ENCODE measurements at regions not wholly inside any gene's neighbourhood (a gene's known extent, or its start where the extent isn't known, plus 50 kb on each side); places are given as distances from the start of the nearest gene placed in this dataset.

DNA sequence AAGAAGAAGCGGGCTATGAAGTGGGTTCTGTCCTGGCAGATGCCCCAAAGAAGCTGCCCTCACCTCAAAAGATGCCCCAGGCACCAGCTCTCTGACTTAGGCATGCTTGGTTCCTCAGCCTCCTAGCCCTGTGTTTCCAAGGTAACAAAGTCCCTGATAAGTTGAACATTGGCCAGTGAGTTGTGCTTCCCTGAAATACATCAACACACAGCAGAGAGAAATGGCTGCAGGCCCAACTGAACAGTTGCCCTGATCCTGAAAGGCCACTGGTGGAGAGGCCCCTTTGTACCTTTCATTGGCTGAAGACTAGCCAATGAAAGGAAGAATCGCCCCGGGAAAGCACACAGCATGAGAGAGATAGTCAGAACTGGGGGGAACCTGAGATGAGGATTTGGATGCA is 169.9 kb upstream of the CTNNB1 start:
- DNase-seq, result no peak
- WGBS, 5 donors, result 58 to 79% (median 65%) methylated on average over 3 of the region's 3 CpGs
- H3K27ac ChIP-seq, result no peak overlapping the region
- H3K27me3 ChIP-seq, result no peaks in the 10 kb centered on the region
- TF ChIP-seq POLR2AphosphoS5 (IDR thresholded peaks at IDR 0.05) (no peak), EP300 (IDR thresholded peaks at IDR 0.05) (no peak), POLR2A (IDR thresholded peaks at IDR 0.05) (no peak)
- TF ChIP-seq, protein P1, sequence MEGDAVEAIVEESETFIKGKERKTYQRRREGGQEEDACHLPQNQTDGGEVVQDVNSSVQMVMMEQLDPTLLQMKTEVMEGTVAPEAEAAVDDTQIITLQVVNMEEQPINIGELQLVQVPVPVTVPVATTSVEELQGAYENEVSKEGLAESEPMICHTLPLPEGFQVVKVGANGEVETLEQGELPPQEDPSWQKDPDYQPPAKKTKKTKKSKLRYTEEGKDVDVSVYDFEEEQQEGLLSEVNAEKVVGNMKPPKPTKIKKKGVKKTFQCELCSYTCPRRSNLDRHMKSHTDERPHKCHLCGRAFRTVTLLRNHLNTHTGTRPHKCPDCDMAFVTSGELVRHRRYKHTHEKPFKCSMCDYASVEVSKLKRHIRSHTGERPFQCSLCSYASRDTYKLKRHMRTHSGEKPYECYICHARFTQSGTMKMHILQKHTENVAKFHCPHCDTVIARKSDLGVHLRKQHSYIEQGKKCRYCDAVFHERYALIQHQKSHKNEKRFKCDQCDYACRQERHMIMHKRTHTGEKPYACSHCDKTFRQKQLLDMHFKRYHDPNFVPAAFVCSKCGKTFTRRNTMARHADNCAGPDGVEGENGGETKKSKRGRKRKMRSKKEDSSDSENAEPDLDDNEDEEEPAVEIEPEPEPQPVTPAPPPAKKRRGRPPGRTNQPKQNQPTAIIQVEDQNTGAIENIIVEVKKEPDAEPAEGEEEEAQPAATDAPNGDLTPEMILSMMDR (IDR thresholded peaks at IDR 0.05), result no peak
- intact Hi-C loops (cut with DNase I; ENCODE audit: low total_unique reads), result no loop called here
- no peaks in the 10 kb centered on the region for H3K36me3 ChIP-seq
- peaks cover 0 to 13% (median 0%) of the 10 kb centered on the region in 4 donors for H3K4me1 ChIP-seq
- no peaks in the 10 kb centered on the region for H3K9me3 ChIP-seq
- no peak overlapping the region for H3K4me3 ChIP-seq

- no peak for DNase-seq
- H3K9me3 ChIP-seq, result no peaks in the 10 kb centered on the region
- H3K4me3 ChIP-seq, result no peak overlapping the region
- peaks cover 0 to 13% (median 0%) of the 10 kb centered on the region in 4 donors for H3K4me1 ChIP-seq
- H3K36me3 ChIP-seq, result no peaks in the 10 kb centered on the region
- H3K27me3 ChIP-seq, result no peaks in the 10 kb centered on the region
- 72 to 86% (median 77%) methylated on average over 4 of the region's 4 CpGs for WGBS, 5 donors
- TF ChIP-seq POLR2AphosphoS5 (IDR thresholded peaks at IDR 0.05) (no peak), EP300 (IDR thresholded peaks at IDR 0.05) (no peak), POLR2A (IDR thresholded peaks at IDR 0.05) (no peak)
- TF ChIP-seq, protein P1 (IDR thresholded peaks at IDR 0.05), result no peak
- no peak overlapping the region for H3K27ac ChIP-seq
- intact Hi-C loops (cut with DNase I; ENCODE audit: low total_unique reads), result no loop called here
Observed at GRCh38 chr3:41030220-41030619, 169.1 kb upstream of the CTNNB1 start.

GRCh38 chr3:41031401-41031800 is 167.9 kb upstream of the CTNNB1 start:
- Histone ChIP-seq H3K27ac (no peak overlapping the region), H3K36me3 (no peaks in the 10 kb centered on the region), H3K4me1 (peaks cover 0 to 13% (median 0%) of the 10 kb centered on the region in 4 donors), H3K9me3 (no peaks in the 10 kb centered on the region), H3K27me3 (no peaks in the 10 kb centered on the region), H3K4me3 (no peak overlapping the region)
- 72 to 90% (median 85%) methylated on average over 2 of the region's 2 CpGs for WGBS, 5 donors
- DNase-seq, result no peak
- TF ChIP-seq POLR2AphosphoS5 (IDR thresholded peaks at IDR 0.05) (no peak), POLR2A (IDR thresholded peaks at IDR 0.05) (no peak), EP300 (IDR thresholded peaks at IDR 0.05) (no peak)
- TF ChIP-seq, protein P1 (IDR thresholded peaks at IDR 0.05), result no peak
- intact Hi-C loops (cut with DNase I; ENCODE audit: low total_unique reads), result no loop called here

GRCh38 chr3:41033956-41034519 is 165.3 kb upstream of the CTNNB1 start:
- Histone ChIP-seq H3K4me3 (no peak overlapping the region), H3K4me1 (peaks cover 0 to 13% (median 0%) of the 10 kb centered on the region in 4 donors), H3K9me3 (no peaks in the 10 kb centered on the region), H3K27me3 (no peaks in the 10 kb centered on the region), H3K27ac (no peak overlapping the region), H3K36me3 (no peaks in the 10 kb centered on the region)
- intact Hi-C loops (cut with DNase I; ENCODE audit: low total_unique reads), result no loop called here
- TF ChIP-seq, protein P1 (IDR thresholded peaks at IDR 0.05), result no peak
- no peak for TF ChIP-seq POLR2AphosphoS5 (IDR thresholded peaks at IDR 0.05)
- no peak for TF ChIP-seq POLR2A (IDR thresholded peaks at IDR 0.05)
- TF ChIP-seq EP300 (IDR thresholded peaks at IDR 0.05), result no peak
- no peak for DNase-seq
- 79 to 85% (median 84%) methylated on average over 3 of the region's 3 CpGs for WGBS, 5 donors
